Thymus (tissue), 11 donors: ENCODE measurements at regions not wholly inside any gene's neighbourhood (a gene's known extent, or its start where the extent isn't known, plus 50 kb on each side); places are given as distances from the start of the nearest gene placed in this dataset.
"Not testable (repeated sequence)": the region's sequence is repeated elsewhere in the genome, so short reads cannot be mapped to it uniquely, and the experiment has no call there.

ENCODE experiments used
- DNase-seq, 9 donors: peaks; one replicate each; pipeline ENCODE4 v3.0.0-alpha.2; 2013; ENCODE audit warnings: low spot score in 9 of 9, low read depth in 6 of 9, missing footprints in 1 of 9
- H3K27ac ChIP-seq, 2 donors: one replicate each; pipeline ENCODE4 v1.5.1; 2013; ENCODE audit warnings: control low read depth in 1 of 2, low read depth in 1 of 2, low read length in 1 of 2, mild to moderate bottlenecking in 1 of 2, moderate library complexity in 1 of 2
- H3K27me3 ChIP-seq, 2 donors: one replicate each; pipeline ENCODE4 v1.5.1; 2013; ENCODE audit warnings: low read length in 1 of 2; ENCODE audit not compliant: control insufficient read depth in 2 of 2, insufficient read depth in 1 of 2
- H3K36me3 ChIP-seq, 2 donors: one replicate each; pipeline ENCODE4 v1.5.1; 2013; ENCODE audit warnings: low read length in 1 of 2, mild to moderate bottlenecking in 1 of 2, moderate library complexity in 1 of 2; ENCODE audit not compliant: control insufficient read depth in 2 of 2, insufficient read depth in 2 of 2
- H3K4me1 ChIP-seq, 2 donors: one replicate each; pipeline ENCODE4 v1.5.1; 2013; ENCODE audit warnings: low read length in 2 of 2; ENCODE audit not compliant: control insufficient read depth in 2 of 2, insufficient read depth in 2 of 2
- H3K4me3 ChIP-seq, 2 donors: one replicate each; pipeline ENCODE4 v1.5.1; 2013; ENCODE audit warnings: low read length in 2 of 2, control low read depth in 1 of 2, mild to moderate bottlenecking in 1 of 2
- H3K9me3 ChIP-seq, 2 donors: one replicate each; pipeline ENCODE4 v1.5.1; 2013; ENCODE audit warnings: low read length in 1 of 2, mild to moderate bottlenecking in 1 of 2; ENCODE audit not compliant: control insufficient read depth in 2 of 2, insufficient read depth in 1 of 2
- WGBS: extraction: QIAGEN DNeasy Blood & Tissue Kit; methylation state at CpG from one replicate; pipeline ENCODE4 v1.1.7; 2013; 5-methylcytosine and 5-hydroxymethylcytosine counted together
- donor health status: healthy.

DNA sequence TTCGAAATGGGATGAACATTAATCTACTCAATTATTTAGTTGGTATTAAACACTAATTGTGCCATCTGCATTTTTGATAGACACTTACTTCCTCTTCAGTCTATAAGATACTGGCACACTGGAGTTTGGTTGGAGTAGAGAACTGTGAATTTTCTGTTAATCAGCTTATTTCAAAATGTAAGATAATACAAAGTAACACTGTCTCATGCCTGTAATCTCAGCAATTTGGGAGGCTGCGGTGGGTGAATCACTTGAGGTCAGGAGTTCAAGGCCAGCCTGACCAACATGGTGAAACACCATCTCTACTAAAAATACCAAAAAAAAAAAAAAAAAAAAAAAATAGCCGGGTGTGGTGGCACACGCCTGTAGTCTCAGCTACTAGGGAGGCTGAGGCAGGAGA, 440.2 kb upstream of the NUDT12 start:
- not testable (repeated sequence) for DNase-seq, H3K9me3 ChIP-seq, H3K4me3 ChIP-seq, H3K27ac ChIP-seq, H3K36me3 ChIP-seq, H3K27me3 ChIP-seq, H3K4me1 ChIP-seq
- WGBS: 96% methylated on average over 4 of the region's 4 CpGs

DNA sequence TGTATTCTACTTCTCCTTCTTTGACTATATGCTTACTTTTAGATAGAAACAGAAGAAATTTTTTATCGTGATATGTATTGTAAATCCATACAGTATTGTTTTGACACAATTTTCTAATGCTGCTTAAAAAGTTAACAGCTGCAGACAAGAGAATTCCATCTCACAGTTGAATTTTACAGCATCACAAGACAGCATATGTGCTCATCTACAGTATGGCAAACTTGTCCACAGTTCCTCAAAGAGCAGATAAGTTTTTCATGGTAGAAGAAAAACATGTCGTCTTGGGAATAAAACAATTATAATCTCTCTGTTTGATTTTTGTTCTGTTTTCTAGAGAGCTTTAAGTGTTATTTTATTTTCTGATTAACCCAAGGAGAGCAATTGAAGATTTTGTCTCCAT, 438.5 kb upstream of the NUDT12 start:
- H3K36me3 ChIP-seq: no peaks in the 10 kb centered on the region
- no peak overlapping the region for H3K27ac ChIP-seq
- no peak for DNase-seq
- H3K4me1 ChIP-seq: no peaks in the 10 kb centered on the region
- no peaks in the 10 kb centered on the region for H3K27me3 ChIP-seq
- WGBS: 94% methylated on average over 2 of the region's 2 CpGs
- H3K4me3 ChIP-seq: no peak overlapping the region
- H3K9me3 ChIP-seq: peaks cover 0 to 3% of the 10 kb centered on the region in 2 donors

DNA sequence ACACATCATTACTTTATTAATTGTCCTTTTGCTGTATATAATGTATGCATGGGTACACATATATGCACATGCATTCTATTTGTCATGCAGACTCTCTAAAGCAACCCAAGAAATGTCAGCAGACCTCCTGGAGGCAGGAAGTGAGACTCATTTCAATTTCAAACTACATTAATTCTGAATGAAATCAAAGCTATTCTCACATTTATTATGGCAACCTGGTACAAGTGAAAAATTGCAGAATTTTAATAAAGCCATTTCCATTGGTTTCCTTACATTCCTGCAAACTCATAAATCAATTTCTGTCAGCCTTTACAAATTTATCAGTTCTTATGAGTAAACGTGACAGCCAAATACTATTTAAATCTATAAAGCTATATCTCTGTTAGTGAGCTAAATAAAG, 430.4 kb upstream of the NUDT12 start:
- Histone ChIP-seq H3K4me3 (no peak overlapping the region), H3K27me3 (no peaks in the 10 kb centered on the region), H3K27ac (no peak overlapping the region), H3K9me3 (no peaks in the 10 kb centered on the region), H3K36me3 (no peaks in the 10 kb centered on the region), H3K4me1 (no peaks in the 10 kb centered on the region)
- no peak for DNase-seq
- WGBS: 79% methylated on average over 1 of the region's 1 CpG

DNA sequence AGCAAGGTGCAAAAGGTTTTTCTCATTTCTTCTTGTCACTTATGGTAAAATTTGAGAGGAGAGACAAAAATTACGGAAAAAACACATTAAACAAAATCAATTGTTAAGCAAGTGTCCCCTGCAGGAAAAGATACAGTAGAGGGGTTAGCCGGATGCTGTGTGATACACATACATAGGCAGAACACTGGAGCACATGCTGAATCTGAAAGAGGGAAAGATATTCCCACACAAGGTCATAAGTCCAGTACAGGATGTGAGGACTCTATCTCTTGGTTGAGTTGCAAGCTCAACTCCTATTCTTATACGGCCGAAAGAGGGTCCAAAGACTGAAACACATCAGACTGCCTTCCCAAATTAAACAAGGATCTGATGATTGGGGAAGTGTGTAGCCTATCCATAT, 427.5 kb upstream of the NUDT12 start:
- no peak for DNase-seq
- Histone ChIP-seq H3K36me3 (no peaks in the 10 kb centered on the region), H3K4me1 (no peaks in the 10 kb centered on the region), H3K27me3 (no peaks in the 10 kb centered on the region), H3K27ac (no peak overlapping the region), H3K9me3 (no peaks in the 10 kb centered on the region), H3K4me3 (no peak overlapping the region)
- 94% methylated on average over 4 of the region's 4 CpGs for WGBS

DNA sequence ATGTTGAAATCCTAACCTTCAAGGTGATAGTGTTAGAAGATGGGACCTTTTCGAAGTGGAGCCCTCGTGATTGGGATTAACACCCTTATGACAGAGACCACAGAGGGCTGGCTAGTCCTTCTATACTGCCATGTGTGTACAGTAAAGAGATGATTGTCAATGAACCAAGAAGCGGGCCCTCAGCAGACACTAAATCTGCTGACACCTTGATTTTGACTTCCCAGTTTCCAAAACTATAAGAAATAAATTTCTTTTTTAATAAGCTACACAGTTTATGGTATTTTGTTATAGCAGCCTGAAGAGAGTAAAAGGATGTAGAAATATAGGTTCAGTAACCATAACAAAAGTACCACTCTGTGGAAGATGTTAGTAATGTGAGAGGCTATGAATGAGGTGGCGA, 419.0 kb upstream of the NUDT12 start:
- Histone ChIP-seq H3K27ac (no peak overlapping the region), H3K4me1 (no peaks in the 10 kb centered on the region), H3K4me3 (no peak overlapping the region), H3K27me3 (no peaks in the 10 kb centered on the region), H3K36me3 (no peaks in the 10 kb centered on the region), H3K9me3 (peaks cover 0 to 8% of the 10 kb centered on the region in 2 donors)
- 93% methylated on average over 4 of the region's 4 CpGs for WGBS
- no peak for DNase-seq

DNA sequence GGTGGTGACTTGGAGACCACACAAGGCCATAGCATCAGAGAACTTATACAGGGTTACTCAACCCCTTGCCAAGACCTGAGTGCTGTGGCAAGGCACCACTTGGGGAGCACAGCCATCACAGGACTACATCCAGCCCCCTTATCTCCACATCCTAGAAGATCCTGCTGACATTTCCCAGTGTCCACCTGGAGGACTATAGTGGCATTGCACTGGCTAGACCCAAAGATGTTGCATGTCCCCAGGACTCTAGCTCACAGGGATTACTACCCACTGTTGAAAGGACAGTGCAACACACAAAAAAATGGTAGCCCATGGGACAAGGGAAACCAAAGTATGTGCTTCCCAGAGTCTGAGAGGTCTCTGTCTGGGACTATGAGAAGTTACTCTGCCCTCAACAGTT, 411.1 kb upstream of the NUDT12 start:
- Histone ChIP-seq H3K27ac (no peak overlapping the region), H3K4me1 (no peaks in the 10 kb centered on the region), H3K27me3 (no peaks in the 10 kb centered on the region)

DNA sequence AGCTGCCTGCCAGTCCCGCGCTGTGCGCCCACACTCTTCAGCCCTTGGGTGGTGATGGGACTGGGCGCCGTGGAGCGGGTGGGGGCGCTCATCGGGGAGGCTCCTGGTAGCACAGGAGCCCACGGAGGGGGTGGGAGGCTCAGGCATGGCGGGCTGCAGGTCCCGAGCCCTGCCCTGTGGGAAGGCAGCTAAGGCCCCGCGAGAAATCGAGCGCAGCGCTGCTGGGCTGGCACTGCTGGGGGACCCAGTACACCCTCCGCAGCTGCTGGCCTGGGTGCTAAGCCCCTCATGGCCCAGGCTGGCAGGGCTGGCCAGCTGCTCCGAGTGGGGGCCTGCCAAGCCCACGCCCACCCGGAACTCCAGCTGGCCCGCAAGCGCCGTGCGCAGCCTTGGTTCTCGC, 403.7 kb upstream of the NUDT12 start:
- H3K36me3 ChIP-seq, H3K27me3 ChIP-seq, DNase-seq, H3K27ac ChIP-seq, H3K4me3 ChIP-seq, H3K4me1 ChIP-seq, H3K9me3 ChIP-seq: not testable (repeated sequence)
- WGBS: 97% methylated on average over 25 of the region's 25 CpGs

More for the DNA sequence above, 411.1 kb upstream of the NUDT12 start:
- no peak overlapping the region for H3K4me3 ChIP-seq
- peaks cover 1 to 5% of the 10 kb centered on the region in 2 donors for H3K9me3 ChIP-seq
- no peak for DNase-seq
- no peaks in the 10 kb centered on the region for H3K36me3 ChIP-seq

DNA sequence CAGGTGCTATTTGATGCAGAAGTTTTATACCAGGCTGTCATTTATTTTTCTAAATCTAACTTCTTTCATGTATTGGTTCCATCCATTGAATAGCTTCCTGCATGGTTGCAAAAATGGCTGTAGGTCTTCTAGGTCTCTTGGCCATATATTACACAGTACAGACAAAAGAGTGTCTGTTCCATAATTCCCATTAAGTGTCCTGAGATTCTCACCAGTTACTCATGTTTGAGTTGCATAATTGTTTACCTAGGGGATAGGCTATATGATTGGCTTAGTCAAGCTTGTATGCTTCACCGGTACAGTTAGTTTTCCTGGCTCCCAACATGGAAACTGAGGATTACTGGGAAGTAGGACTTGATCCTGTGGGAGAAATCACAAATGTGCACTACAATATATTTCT, 399.4 kb upstream of the NUDT12 start:
- 97% methylated on average over 1 of the region's 1 CpG for WGBS

DNA sequence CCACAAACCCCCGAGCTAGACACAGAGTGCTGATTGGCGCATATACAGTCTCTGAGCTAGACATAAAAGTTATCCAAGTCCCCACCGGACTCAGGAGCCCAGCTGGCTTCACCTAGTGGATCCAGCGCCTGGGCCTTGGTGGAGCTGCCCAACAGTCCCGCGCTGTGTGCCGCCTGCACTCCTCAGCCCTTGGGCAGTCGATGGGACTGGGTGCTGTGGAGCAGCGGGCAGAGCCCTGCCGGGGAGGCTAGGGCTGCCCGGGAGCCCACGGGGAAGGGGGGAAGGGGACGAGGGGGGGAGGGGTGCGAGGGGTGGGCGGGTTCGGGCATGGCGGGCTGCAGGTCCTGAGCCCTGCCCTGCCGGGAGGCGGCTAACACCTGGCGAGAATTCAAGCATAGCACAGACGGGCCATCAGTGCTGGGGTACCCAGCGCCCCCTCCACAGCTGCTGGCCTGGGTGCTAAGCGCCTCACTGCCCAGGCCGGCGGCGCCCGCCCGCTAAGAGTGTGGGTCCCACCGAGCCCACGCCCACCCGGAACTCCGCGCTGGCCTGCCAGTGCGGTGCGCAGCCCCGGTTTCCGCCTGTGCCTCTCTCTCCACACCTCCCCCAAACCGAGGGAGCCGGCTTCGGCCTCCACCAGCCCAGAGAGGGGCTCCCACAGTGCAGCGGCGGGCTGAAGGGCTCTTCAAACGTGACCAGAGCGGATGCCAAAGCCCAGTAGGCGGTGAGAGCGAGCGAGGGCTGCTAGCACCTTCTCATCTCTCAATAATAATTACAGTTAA, 391.2 kb upstream of the NUDT12 start:
- no peaks in the 10 kb centered on the region for H3K4me1 ChIP-seq
- H3K9me3 ChIP-seq: peaks cover 0 to 9% of the 10 kb centered on the region in 2 donors
- no peak overlapping the region for H3K27ac ChIP-seq
- H3K4me3 ChIP-seq: no peak overlapping the region
- DNase-seq: no peak
- WGBS: 95% methylated on average over 47 of the region's 47 CpGs
- no peaks in the 10 kb centered on the region for H3K27me3 ChIP-seq
- H3K36me3 ChIP-seq: no peaks in the 10 kb centered on the region

More for the DNA sequence above, 399.4 kb upstream of the NUDT12 start:
- Histone ChIP-seq H3K4me1 (no peaks in the 10 kb centered on the region), H3K27me3 (no peaks in the 10 kb centered on the region), H3K27ac (no peak overlapping the region), H3K4me3 (no peak overlapping the region), H3K9me3 (peaks cover 0 to 5% of the 10 kb centered on the region in 2 donors), H3K36me3 (no peaks in the 10 kb centered on the region)
- no peak for DNase-seq
